DOHH2 (cell line): ENCODE measurements at regions not wholly inside any gene's neighbourhood (a gene's known extent, or its start where the extent isn't known, plus 50 kb on each side); places are given as distances from the start of the nearest gene placed in this dataset.

Experiments
- H3F3A ChIP-seq: fragments of 200-600 bp; sonication (generic), shearing (Covaris generic); 2 replicates; pipeline ENCODE4 v1.6.0; 2016; ENCODE audit warnings: antibody characterized with exemption, mild to moderate bottlenecking; ENCODE audit not compliant: control insufficient read depth, insufficient read depth
- H3K27ac ChIP-seq: fragments of 200-600 bp; sonication (generic); 2 replicates; pipeline ENCODE4 v1.5.1; 2014; ENCODE audit warnings: low read depth, mild to moderate bottlenecking, low read length, moderate library complexity
- H3K27me3 ChIP-seq: fragments of 200-600 bp; sonication (generic); 2 replicates; pipeline ENCODE4 v1.6.1; 2014; ENCODE audit warnings: mild to moderate bottlenecking, low read length, mixed read lengths; ENCODE audit not compliant: control insufficient read depth
- H3K36me3 ChIP-seq: fragments of 200-600 bp; sonication (generic); 2 replicates; pipeline ENCODE4 v1.6.1; 2014; ENCODE audit warnings: mild to moderate bottlenecking, low read length, moderate library complexity, mixed read lengths; ENCODE audit not compliant: control insufficient read depth
- H3K4me1 ChIP-seq: fragments of 200-600 bp; sonication (generic); 2 replicates; pipeline ENCODE4 v1.6.1; 2014; ENCODE audit warnings: mild to moderate bottlenecking, low read length, mixed read lengths; ENCODE audit not compliant: control insufficient read depth
- H3K4me2 ChIP-seq: fragments of 200-600 bp; sonication (generic); 2 replicates; pipeline ENCODE4 v1.6.0; 2014; ENCODE audit warnings: mild to moderate bottlenecking, low read length, moderate library complexity
- H3K4me3 ChIP-seq: fragments of 200-600 bp; sonication (generic); 2 replicates; pipeline ENCODE4 v1.5.1; 2014; ENCODE audit warnings: mild to moderate bottlenecking, low read length, mixed read lengths
- H3K79me2 ChIP-seq: fragments of 200-600 bp; sonication (generic); 2 replicates; pipeline ENCODE4 v1.6.1; 2014; ENCODE audit warnings: mild to moderate bottlenecking, low read length, mixed read lengths; ENCODE audit not compliant: control insufficient read depth
- H3K9me2 ChIP-seq: fragments of 200-600 bp; sonication (generic); replicated peaks from 2 replicates; pipeline ENCODE4 v1.6.1; 2014; ENCODE audit warnings: mild to moderate bottlenecking, low read length, mixed read lengths; ENCODE audit not compliant: control insufficient read depth
- H3K9me3 ChIP-seq: fragments of 200-600 bp; sonication (generic); 2 replicates; pipeline ENCODE4 v1.6.1; 2014; ENCODE audit warnings: antibody characterized with exemption, low read length, mixed read lengths; ENCODE audit not compliant: control insufficient read depth, insufficient read depth
- H4K20me1 ChIP-seq: fragments of 200-600 bp; sonication (generic); 2 replicates; pipeline ENCODE4 v1.6.0; 2014; ENCODE audit warnings: low read depth, mild to moderate bottlenecking, antibody characterized with exemption, low read length, moderate library complexity; ENCODE audit not compliant: control insufficient read depth, insufficient read depth
- CTCF ChIP-seq: fragments of 200-600 bp; sonication (generic); IDR thresholded peaks from one replicate; pipeline ENCODE4 v1.5.1; 2014; ENCODE audit warnings: antibody characterized with exemption, mild to moderate bottlenecking, low read depth, low read length; ENCODE audit not compliant: poor library complexity, severe bottlenecking
- EZH2phosphoT487 ChIP-seq: fragments of 200-600 bp; sonication (generic); IDR thresholded peaks from 2 replicates; pipeline ENCODE4 v1.6.1; 2017; ENCODE audit warnings: borderline replicate concordance, mild to moderate bottlenecking, antibody characterized with exemption, low read length, moderate library complexity, mixed read lengths

GRCh38 chr15:57867970-57868798, 161.7 kb downstream of the POLR2M start:
- Histone ChIP-seq H3K79me2 (no peaks in the 10 kb centered on the region), H4K20me1 (no peaks in the 10 kb centered on the region), H3K9me3 (no peaks in the 10 kb centered on the region), H3K9me2 (no peaks in the 10 kb centered on the region), H3K4me1 (no peaks in the 10 kb centered on the region), H3K4me2 (no peak overlapping the region), H3K36me3 (no peaks in the 10 kb centered on the region), H3K27ac (no peak overlapping the region), H3F3A (no peaks in the 10 kb centered on the region), H3K4me3 (no peak overlapping the region), H3K27me3 (no peaks in the 10 kb centered on the region)
- no peak for TF ChIP-seq CTCF
- no peak for TF ChIP-seq EZH2phosphoT487

- Histone ChIP-seq H3K79me2 (no peaks in the 10 kb centered on the region), H3F3A (no peaks in the 10 kb centered on the region), H3K27ac (no peak overlapping the region), H3K36me3 (no peaks in the 10 kb centered on the region), H3K4me2 (no peak overlapping the region), H3K9me2 (no peaks in the 10 kb centered on the region), H3K4me1 (no peaks in the 10 kb centered on the region), H3K9me3 (no peaks in the 10 kb centered on the region), H3K4me3 (no peak overlapping the region), H4K20me1 (no peaks in the 10 kb centered on the region), H3K27me3 (no peaks in the 10 kb centered on the region)
- TF ChIP-seq EZH2phosphoT487: no peak
- TF ChIP-seq CTCF: no peak
Measured at GRCh38 chr15:57870667-57871066, 164.2 kb downstream of the POLR2M start.

GRCh38 chr15:57872281-57873030, 165.9 kb downstream of the POLR2M start:
- Histone ChIP-seq H3K9me3 (no peaks in the 10 kb centered on the region), H3K36me3 (no peaks in the 10 kb centered on the region), H3K27ac (no peak overlapping the region), H3K27me3 (no peaks in the 10 kb centered on the region), H3K4me2 (no peak overlapping the region), H3K79me2 (no peaks in the 10 kb centered on the region), H3K9me2 (no peaks in the 10 kb centered on the region), H4K20me1 (no peaks in the 10 kb centered on the region), H3K4me3 (no peak overlapping the region), H3K4me1 (no peaks in the 10 kb centered on the region), H3F3A (no peaks in the 10 kb centered on the region)
- no peak for TF ChIP-seq CTCF
- no peak for TF ChIP-seq EZH2phosphoT487
